Ishikawa (cell line): ENCODE measurements at regions not wholly inside any gene's neighbourhood (a gene's known extent, or its start where the extent isn't known, plus 50 kb on each side); places are given as distances from the start of the nearest gene placed in this dataset.

Source experiments
- TAF1 ChIP-seq: IDR thresholded peaks from 2 replicates; pipeline ENCODE4 v1.6.1; 2012; ENCODE audit warnings: low read depth, mild to moderate bottlenecking
- TEAD4 ChIP-seq: IDR thresholded peaks from 2 replicates; pipeline ENCODE4 v1.6.1; 2012

- TF ChIP-seq TEAD4 (no peak), TAF1 (no peak)
Observed at GRCh38 chr7:109020251-109020650, 450.6 kb downstream of the DNAJB9 start.
